GM19025 (cell line): ENCODE measurements at regions not wholly inside any gene's neighbourhood (a gene's known extent, or its start where the extent isn't known, plus 50 kb on each side); places are given as distances from the start of the nearest gene placed in this dataset.
A peak's percentile ranks its signal among the peaks of the same experiment; 100 is the strongest.

ENCODE experiments used
- ATAC-seq: cut with Tn5 transposase; IDR thresholded peaks from one replicate; pipeline ENCODE4 v1.9.1; 2021; ENCODE audit warnings: mild to moderate bottlenecking, low read depth, moderate library complexity; ENCODE audit not compliant: unreplicated experiment

- ATAC-seq = peak; percentile 70
These were observed 290.3 kb upstream of the API5 start for GRCh38 chr11:43021466-43021865.

GRCh38 chr11:43034341-43034740 lies 277.5 kb upstream of the API5 start:
- ATAC-seq = no peak

GRCh38 chr11:43035086-43035485 lies 276.7 kb upstream of the API5 start:
- no peak for ATAC-seq

GRCh38 chr11:43053638-43054412 lies 258.0 kb upstream of the API5 start:
- ATAC-seq = no peak

GRCh38 chr11:43067681-43068080 lies 244.1 kb upstream of the API5 start:
- no peak for ATAC-seq

- ATAC-seq = no peak
These were observed 240.5 kb upstream of the API5 start for GRCh38 chr11:43071338-43071737.

GRCh38 chr11:43072096-43072495 lies 239.7 kb upstream of the API5 start:
- ATAC-seq = no peak

- no peak for ATAC-seq
These were observed 238.9 kb upstream of the API5 start for GRCh38 chr11:43072911-43073310.

- ATAC-seq = no peak
These were observed 237.0 kb upstream of the API5 start for GRCh38 chr11:43074810-43075209.

- ATAC-seq = no peak
These were observed 210.7 kb upstream of the API5 start for GRCh38 chr11:43101113-43101512.

GRCh38 chr11:43116071-43116470 lies 195.7 kb upstream of the API5 start:
- ATAC-seq = no peak

- no peak for ATAC-seq
These were observed 192.4 kb upstream of the API5 start for GRCh38 chr11:43119275-43119970.

GRCh38 chr11:43122546-43122945 lies 189.2 kb upstream of the API5 start:
- no peak for ATAC-seq

- ATAC-seq = no peak
These were observed 188.4 kb upstream of the API5 start for GRCh38 chr11:43123443-43123842.

- peak; percentile 46 for ATAC-seq
These were observed 187.4 kb upstream of the API5 start for GRCh38 chr11:43124272-43124935.

GRCh38 chr11:43129329-43129728 lies 182.5 kb upstream of the API5 start:
- ATAC-seq = no peak

- ATAC-seq = no peak
These were observed 181.2 kb upstream of the API5 start for GRCh38 chr11:43130616-43131015.

- ATAC-seq = peak; percentile 80
These were observed 175.7 kb upstream of the API5 start for GRCh38 chr11:43135966-43136534.

GRCh38 chr11:43138621-43139140 lies 173.1 kb upstream of the API5 start:
- no peak for ATAC-seq

GRCh38 chr11:43145653-43146052 lies 166.1 kb upstream of the API5 start:
- ATAC-seq = peak; percentile 91

- no peak for ATAC-seq
These were observed 161.1 kb upstream of the API5 start for GRCh38 chr11:43150697-43151096.
